HG03135 (cell line): ENCODE measurements at regions not wholly inside any gene's neighbourhood (a gene's known extent, or its start where the extent isn't known, plus 50 kb on each side); places are given as distances from the start of the nearest gene placed in this dataset.

Experiments
- ATAC-seq: cut with Tn5 transposase; IDR thresholded peaks from one replicate; pipeline ENCODE4 v1.9.1; 2021; ENCODE audit warnings: mild to moderate bottlenecking, moderate library complexity; ENCODE audit not compliant: unreplicated experiment

DNA sequence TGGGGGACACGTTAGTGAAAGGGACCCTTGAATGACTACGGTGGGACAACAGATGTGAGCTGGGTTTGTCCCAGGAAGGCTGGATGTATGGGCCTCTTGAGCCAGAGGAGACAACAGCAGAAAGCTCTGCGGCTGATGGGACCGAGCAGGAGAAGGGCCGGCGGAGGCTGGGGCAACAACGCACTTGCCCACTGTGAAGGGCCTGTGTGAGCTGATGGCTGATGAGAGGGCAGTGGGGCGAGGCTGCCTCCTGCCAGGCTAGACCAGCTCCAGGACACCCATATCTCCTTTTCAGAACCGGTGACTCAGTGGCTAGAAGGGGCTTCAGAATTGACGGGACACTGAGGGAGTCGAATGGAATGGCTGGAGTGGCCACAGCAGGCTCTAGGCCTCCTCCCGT is 250.1 kb downstream of the SEC14L1 start:
- no peak for ATAC-seq

DNA sequence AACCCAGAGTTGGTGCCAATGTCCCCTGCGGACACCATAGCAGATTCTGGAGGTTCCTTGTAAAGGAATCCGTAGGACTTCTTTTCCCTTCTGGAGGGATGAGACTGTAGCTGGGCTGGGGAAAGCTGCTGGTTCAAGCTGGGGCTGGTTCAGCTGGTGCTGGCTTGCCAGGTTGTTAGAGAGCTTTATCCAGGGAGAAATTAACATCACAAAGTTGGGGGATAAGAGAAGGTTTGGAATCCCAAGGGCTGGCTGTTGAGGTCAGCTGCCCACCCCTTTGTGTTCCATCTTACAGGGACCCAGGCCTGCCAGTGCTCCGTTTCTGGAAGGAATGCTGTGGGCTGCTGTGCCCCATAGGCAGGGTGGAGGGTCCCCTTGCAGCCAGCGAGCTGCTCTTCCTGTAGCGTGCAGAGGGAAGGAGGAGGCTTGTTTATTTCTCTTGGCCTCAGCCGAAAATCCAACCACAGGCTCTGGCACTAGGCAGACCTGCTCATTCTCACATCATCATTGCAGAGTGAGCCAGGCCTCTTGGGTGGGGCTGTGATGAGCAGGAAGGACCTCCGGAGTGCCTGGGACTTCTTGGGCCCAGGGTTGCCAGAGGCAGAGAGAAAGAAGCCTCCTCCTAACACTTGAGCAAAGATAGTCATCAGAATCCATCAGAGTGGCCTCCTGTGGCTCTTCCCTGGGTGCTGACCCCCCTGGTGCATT is 251.1 kb downstream of the SEC14L1 start:
- ATAC-seq, result no peak

- no peak for ATAC-seq
These were observed 251.9 kb downstream of the SEC14L1 start for GRCh38 chr17:77392376-77393273.

- no peak for ATAC-seq
These were observed 252.5 kb downstream of the SEC14L1 start for GRCh38 chr17:77393274-77393600.

DNA sequence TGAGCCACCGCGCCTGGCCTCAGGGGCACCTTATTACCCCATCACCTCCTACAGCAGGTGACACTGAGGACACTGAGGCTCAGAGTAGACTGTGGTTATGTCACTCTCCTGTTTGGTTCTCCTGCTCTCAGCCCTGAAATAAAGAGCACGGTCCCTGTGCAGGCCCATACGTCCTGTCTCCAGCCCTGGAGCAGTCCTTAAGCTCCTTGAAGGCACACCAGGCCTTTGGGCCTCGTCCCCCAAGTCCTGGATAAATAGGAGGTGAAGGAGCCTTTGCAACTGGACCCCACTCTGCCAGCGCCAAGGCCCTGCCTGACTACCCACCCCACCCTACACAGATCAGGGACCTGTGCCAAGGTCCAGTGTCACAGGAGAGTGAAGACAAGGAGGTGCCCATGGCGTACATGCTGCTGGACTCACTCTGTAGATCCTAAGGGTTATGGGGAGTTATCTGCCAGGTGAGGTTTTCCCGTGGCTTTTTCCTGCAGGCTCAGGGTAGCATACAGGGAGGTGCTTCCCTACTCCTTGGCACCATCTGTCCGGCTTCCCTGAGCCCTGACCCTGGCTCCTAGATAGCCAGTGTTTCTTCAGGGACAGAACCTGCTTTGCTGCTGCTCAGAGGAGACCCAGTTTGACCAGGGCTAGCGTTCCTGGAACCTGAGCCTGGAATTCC is 253.2 kb downstream of the SEC14L1 start:
- ATAC-seq, result no peak

- ATAC-seq, result no peak
These were observed 253.9 kb downstream of the SEC14L1 start for GRCh38 chr17:77394540-77395295.

GRCh38 chr17:77395501-77396048 is 254.8 kb downstream of the SEC14L1 start:
- ATAC-seq, result no peak

GRCh38 chr17:77396610-77397009 is 255.8 kb downstream of the SEC14L1 start:
- ATAC-seq, result no peak

- no peak for ATAC-seq
These were observed 257.5 kb downstream of the SEC14L1 start for GRCh38 chr17:77398274-77398673.

GRCh38 chr17:77399319-77399957 is 258.7 kb downstream of the SEC14L1 start:
- ATAC-seq, result no peak

GRCh38 chr17:77400445-77400870 is 259.7 kb downstream of the SEC14L1 start:
- no peak for ATAC-seq

DNA sequence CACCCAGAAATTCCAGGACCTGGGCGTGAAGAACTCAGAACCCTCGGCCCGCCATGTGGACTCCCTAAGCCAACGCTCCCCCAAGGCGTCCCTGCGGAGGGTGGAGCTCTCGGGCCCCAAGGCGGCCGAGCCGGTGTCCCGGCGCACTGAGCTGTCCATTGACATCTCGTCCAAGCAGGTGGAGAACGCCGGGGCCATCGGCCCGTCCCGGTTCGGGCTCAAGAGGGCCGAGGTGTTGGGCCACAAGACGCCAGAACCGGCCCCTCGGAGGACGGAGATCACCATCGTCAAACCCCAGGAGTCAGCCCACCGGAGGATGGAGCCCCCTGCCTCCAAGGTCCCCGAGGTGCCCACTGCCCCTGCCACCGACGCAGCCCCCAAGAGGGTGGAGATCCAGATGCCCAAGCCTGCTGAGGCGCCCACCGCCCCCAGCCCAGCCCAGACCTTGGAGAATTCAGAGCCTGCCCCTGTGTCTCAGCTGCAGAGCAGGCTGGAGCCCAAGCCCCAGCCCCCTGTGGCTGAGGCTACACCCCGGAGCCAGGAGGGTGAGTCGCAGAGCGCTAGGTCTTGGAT is 261.5 kb downstream of the SEC14L1 start:
- no peak for ATAC-seq

- no peak for ATAC-seq
These were observed 263.1 kb downstream of the SEC14L1 start for GRCh38 chr17:77403854-77404253.

GRCh38 chr17:77404812-77405581 is 264.2 kb downstream of the SEC14L1 start:
- peak; percentile 56 for ATAC-seq

DNA sequence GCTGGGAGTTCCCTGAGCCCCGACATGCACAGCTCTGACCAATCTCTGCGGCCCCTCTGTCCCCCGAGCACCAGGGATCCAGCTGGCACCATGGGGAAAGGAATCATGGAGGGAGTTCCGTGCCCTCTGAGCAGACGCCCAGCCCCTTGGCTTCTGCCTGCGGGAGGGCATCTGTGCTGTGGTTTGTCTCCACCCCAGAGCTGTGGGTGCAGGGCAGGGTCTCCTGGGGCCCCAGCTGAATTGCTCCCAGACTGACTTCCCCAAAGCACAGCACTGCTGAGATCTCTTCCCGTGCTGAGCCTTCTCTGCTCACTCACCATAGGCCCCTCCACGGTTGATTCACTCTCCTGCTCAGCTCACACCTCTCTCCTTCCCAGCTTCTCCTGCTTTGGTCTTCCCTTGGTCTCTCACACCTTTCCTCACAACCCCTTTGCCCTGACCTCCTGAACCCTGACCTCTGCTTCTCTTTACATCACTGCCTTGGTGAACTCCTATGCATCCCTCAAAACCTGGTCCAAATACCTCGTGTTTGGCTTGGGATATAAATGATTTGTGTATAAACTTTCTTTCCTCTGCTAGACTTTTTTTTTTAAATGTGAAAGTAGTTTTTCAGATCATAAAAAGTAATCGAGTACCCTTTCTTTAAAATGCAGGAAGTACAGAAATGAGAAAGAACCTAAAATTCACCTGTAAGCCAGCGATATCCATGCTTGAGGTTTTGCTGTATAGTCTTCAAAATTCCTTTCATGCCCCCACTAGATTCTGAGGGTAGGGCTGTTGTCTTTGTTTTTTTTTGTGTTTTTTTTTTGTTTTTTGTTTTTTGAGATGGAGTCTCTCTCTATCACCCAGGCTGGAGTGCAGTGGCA is 265.3 kb downstream of the SEC14L1 start:
- ATAC-seq, result no peak

GRCh38 chr17:77407321-77408277 is 266.8 kb downstream of the SEC14L1 start:
- no peak for ATAC-seq

GRCh38 chr17:77408284-77408683 is 267.5 kb downstream of the SEC14L1 start:
- no peak for ATAC-seq
